ENCODE measurements at regions not wholly inside any gene's neighbourhood (a gene's known extent, or its start where the extent isn't known, plus 50 kb on each side); places are given as distances from the start of the nearest gene placed in this dataset.

GRCh38 chr18:28594034-28594433 lies 417.1 kb upstream of the CDH2 start:
- DNase-seq (ENCODE audit: low read depth) = peak; percentile 34

GRCh38 chr18:28588884-28589549 lies 412.1 kb upstream of the CDH2 start:
- peak; percentile 21 for DNase-seq (ENCODE audit: low read depth)

GRCh38 chr18:28584731-28585130 lies 407.8 kb upstream of the CDH2 start:
- peak; percentile 75 for DNase-seq (ENCODE audit: low read depth)

- no peak for DNase-seq (ENCODE audit: low read depth)
Observed at GRCh38 chr18:28582724-28583123, 405.8 kb upstream of the CDH2 start.

- DNase-seq (ENCODE audit: low read depth) = no peak
Observed at GRCh38 chr18:28581521-28582071, 404.7 kb upstream of the CDH2 start.

- no peak for DNase-seq (ENCODE audit: low read depth)
Observed at GRCh38 chr18:28576941-28577340, 400.0 kb upstream of the CDH2 start.

GRCh38 chr18:28575123-28575522 lies 398.2 kb upstream of the CDH2 start:
- no peak for DNase-seq (ENCODE audit: low read depth)

- DNase-seq (ENCODE audit: low read depth) = no peak
Observed at GRCh38 chr18:28574175-28574574, 397.2 kb upstream of the CDH2 start.

- DNase-seq (ENCODE audit: low read depth) = no peak
Observed at GRCh38 chr18:28571929-28572328, 395.0 kb upstream of the CDH2 start.

- no peak for DNase-seq (ENCODE audit: low read depth)
Observed at GRCh38 chr18:28560331-28560730, 383.4 kb upstream of the CDH2 start.

GRCh38 chr18:28559511-28559910 lies 382.6 kb upstream of the CDH2 start:
- DNase-seq (ENCODE audit: low read depth) = no peak

- DNase-seq (ENCODE audit: low read depth) = no peak
Observed at GRCh38 chr18:28541934-28542333, 365.0 kb upstream of the CDH2 start.

GRCh38 chr18:28541276-28541930 lies 364.5 kb upstream of the CDH2 start:
- no peak for DNase-seq (ENCODE audit: low read depth)

- no peak for DNase-seq (ENCODE audit: low read depth)
Observed at GRCh38 chr18:28529644-28530043, 352.7 kb upstream of the CDH2 start.

GRCh38 chr18:28526196-28526595 lies 349.3 kb upstream of the CDH2 start:
- no peak for DNase-seq (ENCODE audit: low read depth)

- no peak for DNase-seq (ENCODE audit: low read depth)
Observed at GRCh38 chr18:28523758-28524475, 347.0 kb upstream of the CDH2 start.

GRCh38 chr18:28522236-28522635 lies 345.3 kb upstream of the CDH2 start:
- no peak for DNase-seq (ENCODE audit: low read depth)

GRCh38 chr18:28519997-28520396 lies 343.1 kb upstream of the CDH2 start:
- no peak for DNase-seq (ENCODE audit: low read depth)

GRCh38 chr18:28514699-28515098 lies 337.8 kb upstream of the CDH2 start:
- no peak for DNase-seq (ENCODE audit: low read depth)

- DNase-seq (ENCODE audit: low read depth) = no peak
Observed at GRCh38 chr18:28512357-28512756, 335.4 kb upstream of the CDH2 start.

- no peak for DNase-seq (ENCODE audit: low read depth)
Observed at GRCh38 chr18:28511413-28511821, 334.5 kb upstream of the CDH2 start.

- no peak for DNase-seq (ENCODE audit: low read depth)
Observed at GRCh38 chr18:28510210-28510609, 333.3 kb upstream of the CDH2 start.

GRCh38 chr18:28504066-28504465 lies 327.1 kb upstream of the CDH2 start:
- no peak for DNase-seq (ENCODE audit: low read depth)
